Kidney glomerular epithelial cell (primary cell): ENCODE measurements at regions not wholly inside any gene's neighbourhood (a gene's known extent, or its start where the extent isn't known, plus 50 kb on each side); places are given as distances from the start of the nearest gene placed in this dataset.

Source experiments
- DNase-seq: peaks from one replicate; lab custom pipeline; 2025; lab: John Stamatoyannopoulos, UW

DNA sequence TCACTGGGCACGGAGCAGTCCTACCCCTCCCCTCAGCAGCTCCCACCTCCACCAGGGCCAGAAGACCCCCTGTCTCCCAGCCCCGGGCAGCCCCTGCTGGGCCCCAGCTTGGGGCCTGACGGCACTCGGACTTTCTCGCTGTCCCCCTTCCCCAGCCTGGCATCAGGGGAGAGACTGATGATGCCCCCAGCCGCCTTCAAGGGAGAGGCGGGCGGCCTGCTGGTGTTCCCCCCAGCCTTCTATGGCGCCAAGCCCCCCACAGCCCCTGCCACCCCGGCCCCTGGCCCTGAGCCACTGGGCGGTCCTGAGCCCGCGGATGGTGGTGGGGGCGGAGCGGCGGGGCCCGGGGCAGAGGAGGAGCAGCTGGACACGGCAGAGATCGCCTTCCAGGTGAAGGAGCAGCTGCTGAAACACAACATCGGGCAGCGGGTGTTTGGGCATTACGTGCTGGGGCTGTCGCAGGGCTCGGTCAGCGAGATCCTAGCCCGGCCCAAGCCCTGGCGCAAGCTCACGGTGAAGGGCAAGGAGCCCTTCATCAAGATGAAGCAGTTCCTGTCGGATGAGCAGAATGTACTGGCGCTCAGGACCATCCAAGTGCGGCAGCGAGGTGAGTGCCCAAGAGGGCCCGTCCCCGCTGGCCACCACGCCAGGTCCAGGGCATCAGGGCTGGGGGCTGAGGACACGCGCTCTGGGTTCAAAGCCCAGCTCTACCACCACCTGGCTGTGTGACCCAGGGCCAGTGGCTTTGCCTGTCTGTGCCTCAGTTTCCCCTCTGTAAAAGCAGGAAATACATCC is 58.6 kb downstream of the PHETA1 start:
- no peak for DNase-seq

DNA sequence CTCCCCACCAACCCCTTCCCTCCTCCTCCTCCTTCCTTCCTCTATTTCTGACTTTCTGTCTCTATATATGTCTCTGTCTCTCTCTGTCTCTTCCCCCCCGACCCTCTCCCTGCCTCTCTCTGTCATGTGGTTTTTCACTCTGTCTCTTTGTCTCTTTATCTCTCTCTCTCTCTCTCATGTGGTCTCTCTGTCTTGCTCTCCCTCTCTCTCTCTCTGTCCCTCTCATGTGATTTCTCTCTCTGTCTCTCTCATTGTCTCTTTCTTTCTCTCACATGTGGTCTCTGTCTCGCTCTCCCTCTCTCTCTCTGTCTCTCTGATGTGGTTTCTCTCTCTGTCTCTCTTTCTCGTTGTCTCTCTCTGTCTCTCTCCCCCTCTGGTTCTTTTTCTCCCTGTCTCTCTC is 59.3 kb downstream of the PHETA1 start:
- DNase-seq: no peak

DNA sequence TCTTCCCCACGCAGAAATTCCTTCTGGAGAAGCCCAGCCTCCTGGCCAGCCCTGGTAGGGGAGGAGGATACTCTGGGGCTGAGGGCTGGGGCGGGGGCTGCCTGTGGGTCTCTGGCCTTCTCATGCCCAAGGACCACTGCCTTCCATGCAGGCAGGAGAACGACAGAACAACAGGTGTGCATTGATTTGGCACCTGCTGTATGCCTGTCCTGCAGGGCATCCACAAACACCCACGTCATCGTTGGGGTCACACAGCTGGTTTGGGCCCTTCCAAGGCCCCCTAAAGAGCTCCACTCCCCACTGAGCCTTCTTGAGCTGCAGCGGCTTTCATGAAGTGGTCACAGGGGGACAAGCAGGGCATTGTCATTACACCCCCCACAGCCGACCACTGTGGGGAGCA is 60.4 kb downstream of the PHETA1 start:
- no peak for DNase-seq

DNA sequence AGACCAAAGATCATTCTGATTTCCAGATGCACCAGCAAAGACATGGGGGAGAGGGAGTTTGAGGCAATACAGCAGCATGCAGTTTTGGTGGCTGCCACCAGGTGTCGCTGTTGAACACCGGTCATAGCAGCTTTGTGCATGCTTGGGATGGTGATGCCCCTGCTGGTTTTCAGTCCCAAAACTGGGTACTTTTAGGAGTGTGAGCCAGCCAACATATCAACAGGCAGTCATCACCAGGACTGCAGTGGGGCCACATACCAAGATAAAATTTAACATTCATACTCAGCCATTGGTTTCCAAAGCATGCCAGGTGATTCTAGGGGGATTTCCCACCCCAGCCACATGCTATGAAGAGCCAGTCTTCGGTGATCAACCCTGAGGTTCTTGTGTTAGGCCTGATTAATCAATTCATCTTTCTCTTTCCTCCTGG is 64.2 kb downstream of the PHETA1 start:
- DNase-seq: no peak

DNA sequence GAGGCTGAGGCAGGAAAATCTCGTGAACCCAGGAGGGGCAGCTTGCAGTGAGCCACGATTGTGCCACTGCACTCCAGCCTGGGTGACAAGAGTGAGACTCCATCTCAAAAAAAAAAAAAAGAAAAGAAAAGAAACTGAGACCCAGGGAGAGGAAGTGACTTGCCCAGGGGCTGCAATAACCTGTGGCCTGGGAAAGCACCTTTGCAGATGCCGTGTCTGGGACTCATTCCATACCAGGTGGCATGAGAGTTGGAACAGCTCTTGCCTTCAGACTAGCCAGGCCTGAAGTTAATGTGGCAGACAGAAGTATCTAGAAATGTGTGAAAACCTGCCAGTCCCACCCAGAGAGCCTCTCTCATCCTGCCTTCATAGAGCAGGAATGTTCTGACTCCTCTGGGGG is 65.4 kb downstream of the PHETA1 start:
- DNase-seq: no peak

DNA sequence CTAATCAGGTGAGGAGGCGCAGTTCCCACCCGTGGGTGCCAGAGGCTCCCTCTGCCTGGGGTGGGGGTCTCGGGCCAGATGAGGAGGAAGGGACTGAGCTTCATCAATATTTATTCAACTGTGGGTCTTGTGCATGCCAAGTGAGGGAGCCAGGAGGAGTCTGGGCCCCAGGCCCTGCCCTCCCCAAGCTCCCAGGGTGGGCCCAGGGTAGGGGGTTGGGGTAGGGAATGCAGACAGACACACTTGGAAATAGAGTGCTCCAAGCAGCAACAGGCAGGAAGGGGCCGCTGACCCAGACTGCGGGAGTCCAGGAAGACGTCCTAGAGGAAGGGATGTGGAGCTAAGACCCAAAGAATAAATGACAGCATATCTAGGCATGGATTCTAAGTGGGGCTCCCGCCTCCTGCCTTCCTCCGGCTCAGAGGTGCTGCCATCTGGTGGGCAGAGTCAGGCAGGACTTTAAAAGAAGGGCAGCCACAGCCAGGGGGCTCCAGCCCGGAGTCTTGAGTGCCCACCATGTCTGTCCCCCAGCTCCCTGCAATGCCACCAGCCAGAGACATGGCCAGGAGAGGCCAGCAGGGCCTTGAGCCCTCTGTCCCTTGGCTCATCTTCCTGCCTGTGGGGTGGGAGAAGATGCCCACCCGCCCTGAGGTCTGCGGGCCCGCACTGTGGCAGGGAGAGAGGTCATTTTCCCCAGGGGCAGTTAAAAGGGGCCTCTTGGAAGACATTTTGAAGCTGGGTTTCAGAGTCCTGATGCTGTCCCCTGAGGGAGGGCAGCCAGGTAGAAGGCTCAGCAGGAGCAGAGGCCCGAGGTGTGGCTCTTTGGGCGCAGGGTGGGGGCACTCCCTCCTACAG is 70.1 kb downstream of the PHETA1 start:
- DNase-seq: no peak

DNA sequence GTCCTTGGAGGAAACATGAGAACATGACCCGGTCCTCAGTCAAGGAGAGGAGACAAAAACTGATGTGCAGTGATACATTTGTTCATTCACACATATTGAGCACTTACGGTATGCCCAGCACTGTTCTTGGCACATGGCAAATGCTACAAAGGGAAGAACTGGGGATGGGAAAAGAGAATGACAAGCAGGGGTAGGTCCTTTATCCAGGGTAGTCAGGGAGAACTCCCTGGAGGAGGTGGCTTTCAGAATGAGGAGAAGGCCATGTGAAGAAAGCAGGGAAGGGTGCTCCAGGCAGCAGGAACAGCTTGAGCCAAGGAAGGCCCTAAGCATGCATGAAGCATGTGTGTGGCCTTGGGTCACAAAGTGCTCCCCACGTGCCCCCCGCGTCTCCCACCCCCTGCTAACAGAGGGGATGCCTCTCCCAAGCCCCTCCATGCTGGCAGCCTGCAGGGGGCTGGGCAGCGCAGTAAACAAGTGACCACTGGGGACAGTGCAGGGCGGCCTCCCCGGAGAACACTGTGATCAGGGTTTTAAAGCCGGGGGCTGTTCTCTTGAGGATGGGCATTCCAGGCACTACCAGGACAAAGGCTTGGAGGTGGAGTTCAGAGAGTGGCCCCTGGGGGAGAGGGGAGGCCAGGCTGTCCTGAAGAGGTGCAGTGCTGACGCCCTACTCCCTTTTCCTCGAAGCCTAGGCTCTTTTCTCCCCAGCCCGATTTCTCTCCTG is 71.0 kb downstream of the PHETA1 start:
- DNase-seq: no peak

DNA sequence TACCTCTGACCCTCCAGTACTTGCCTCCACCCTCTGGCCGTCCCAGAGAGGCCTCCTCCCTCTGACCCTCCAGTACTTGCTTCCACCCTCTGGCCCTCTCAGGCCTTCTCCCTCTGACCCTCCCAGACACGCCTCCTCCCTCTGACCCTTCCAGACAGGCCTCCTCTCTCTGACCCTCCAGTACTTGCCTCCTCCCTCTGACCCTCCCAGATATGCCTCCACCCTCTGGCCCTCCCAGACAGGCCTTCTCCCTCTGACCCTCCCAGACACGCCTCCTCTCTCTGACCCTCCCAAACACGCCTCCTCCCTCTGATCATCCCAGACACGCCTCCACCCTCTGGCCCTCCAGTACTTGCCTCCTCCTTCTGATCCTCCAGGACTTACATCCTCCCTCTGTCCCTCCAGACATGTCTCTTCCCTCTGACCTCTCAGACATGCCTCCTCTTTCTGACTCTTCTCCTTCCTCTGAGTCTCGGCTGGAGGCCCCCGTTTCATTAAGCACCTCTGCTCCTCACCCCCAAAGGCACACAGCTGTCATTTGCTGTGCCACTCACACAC is 71.9 kb downstream of the PHETA1 start:
- DNase-seq: no peak

DNA sequence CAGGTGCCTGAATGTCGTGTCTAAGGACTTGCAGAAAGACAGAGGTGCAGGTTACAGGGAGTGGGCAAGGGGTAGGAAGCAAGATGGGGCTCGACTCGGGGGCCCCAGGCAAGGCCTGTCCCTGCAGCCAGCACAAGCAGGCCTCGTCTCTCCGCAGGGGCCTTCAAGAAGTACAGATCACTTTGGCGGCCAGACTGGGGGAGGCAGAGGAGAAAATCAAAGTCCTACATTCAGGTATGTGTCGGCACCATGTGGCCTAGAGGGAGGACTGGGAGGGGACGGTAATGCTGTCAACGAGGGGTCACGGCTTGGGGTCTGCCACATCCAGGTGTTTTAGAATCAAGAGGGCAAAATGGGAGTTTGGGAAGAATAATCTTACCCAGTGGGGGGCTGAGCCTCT is 73.7 kb downstream of the PHETA1 start:
- DNase-seq: no peak

DNA sequence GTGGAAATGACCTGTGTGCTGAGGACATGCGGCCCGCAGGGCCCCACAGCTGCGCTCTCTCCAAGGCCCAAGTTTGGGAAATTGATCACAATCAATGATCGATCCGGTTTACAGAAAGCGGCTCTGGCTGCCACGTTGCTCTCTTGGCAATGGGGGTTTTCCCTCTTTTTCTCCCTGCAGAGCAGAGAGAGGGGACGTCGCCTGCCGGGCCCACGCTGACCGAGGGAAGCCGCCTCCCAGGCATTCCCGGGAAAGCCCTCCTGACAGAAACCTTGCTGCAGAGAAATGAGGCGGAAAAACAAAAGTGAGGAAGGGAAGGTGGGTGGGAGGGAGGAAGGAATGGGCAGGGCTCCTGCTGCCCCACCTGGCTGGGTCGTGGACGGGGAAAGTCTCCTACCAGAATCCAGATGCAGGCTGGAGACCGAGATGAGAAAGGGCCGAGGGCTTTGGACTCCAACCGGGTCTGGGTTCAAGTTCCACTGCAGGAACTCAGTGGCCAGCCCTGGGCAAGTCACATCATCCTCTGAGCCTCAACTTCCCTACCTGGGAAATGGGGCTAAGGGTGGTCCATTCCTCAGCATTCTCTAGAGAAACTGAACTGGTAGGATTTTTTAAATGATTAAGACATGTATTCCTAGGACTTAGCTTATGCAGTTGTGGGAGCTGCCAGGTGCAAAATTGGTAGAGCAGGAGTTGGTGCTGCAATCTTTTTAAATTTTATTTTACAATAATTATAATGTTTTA is 75.5 kb downstream of the PHETA1 start:
- no peak for DNase-seq

DNA sequence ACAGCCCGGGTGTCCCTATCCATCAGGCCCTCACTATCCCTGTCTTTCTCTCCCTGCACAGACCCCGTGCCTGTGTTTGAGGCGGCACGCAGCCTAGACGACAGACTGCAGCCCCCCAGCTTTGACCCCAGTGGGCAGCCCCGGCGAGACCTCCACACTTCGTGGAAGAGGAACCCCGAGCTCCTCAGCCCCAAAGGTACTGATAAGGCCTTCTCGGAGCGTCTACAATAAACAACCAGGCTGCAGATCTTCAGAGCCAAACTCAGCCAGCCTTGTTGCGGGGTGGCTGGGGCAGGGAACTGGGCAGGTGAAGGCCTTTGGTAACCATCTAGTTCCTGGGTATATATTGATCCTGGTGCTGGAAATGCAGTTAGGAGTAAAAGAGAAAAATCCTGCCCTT is 77.5 kb downstream of the PHETA1 start:
- no peak for DNase-seq

DNA sequence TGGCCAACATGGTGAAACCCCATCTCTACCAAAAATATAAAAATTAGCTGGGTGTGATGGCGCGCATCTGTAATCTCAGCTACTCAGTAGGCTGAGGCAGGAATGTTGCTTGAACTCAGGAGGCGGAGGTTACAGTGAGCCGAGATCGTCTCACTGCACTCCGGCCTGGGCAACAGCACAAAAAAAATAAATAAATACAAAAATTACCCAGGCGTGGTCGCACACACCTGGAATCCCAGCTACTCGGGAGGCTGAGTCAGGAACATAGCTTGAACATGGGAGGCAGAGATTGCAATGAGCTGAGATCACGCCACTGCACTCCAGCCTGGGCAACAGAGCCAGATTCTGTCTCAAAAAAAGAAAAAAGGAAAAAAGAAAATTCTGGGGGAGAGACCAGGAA is 80.1 kb downstream of the PHETA1 start:
- peak; percentile 0 for DNase-seq

DNA sequence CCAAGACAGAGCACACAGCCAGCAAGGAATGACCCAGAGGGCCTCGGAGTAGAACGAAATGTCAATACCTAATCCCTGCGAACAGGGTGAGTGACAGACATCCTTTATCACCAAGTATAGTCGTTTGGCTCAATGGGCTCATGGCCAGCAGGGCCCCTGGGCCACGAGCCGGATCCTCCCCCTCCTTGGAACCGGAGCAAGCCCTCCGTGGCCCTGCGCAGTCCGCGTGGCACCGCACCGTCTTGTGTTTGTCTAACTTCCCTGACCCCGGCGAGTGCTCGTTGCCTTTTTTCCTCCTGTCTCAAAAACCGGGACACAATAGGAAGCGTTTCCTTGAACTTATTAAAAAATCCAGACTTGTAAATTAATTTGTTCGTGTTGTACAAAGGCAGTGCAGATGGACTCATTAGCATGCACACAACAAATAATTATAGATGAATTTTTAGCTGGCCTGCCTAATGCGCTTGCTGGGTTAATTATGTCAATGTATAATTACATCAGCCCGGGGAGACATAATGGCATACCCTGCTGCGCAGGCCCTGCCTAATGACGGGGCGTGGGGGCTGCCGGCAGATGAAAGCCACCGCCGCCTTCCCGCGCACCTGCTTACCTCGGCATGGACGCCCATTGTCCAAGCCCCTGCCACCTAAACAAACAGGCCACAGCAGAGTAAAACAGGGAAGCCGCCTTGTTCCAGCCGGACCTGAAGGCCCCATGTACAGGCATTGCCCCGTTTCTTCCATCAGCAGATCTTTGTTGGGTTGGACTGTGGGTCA is 81.6 kb downstream of the PHETA1 start:
- no peak for DNase-seq

DNA sequence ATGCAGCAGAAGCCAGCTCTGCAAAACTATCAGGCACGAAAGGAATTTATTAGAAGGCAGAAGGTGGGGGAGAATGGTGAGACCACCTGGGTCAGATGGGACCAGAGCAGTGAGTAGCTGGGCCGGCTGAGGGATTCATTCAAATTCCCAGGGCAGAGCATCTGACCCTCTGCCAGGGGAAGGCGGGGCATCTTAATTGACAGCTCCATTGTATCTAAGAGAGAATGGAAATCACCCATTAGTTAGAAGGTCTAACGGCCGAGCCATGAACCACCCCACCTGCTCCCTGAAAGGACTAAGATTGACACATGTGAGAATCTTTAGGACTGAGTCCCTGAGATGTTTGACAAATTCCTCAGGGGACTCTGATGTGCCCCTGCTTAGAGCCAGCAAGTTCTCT is 83.7 kb downstream of the PHETA1 start:
- DNase-seq: no peak

DNA sequence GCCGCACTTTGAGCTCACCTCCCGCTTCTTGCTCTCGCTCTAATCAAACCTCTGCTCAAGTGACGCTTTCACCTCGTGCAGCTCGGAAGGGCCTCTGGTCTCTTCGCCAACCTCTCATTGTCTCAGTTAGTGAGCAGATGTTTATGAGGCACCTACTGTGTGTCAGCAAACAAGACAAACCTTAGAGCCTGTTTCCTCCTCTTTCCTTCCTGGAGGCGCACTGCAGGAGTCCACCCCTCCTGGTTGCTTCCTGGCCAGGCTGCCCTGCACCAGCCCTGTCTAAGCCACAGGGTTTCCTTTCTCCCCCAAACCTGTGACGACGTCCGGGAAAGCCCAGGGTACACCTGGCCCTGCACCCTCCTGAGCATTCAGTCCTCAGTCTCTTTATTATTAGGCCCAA is 84.2 kb downstream of the PHETA1 start:
- no peak for DNase-seq

DNA sequence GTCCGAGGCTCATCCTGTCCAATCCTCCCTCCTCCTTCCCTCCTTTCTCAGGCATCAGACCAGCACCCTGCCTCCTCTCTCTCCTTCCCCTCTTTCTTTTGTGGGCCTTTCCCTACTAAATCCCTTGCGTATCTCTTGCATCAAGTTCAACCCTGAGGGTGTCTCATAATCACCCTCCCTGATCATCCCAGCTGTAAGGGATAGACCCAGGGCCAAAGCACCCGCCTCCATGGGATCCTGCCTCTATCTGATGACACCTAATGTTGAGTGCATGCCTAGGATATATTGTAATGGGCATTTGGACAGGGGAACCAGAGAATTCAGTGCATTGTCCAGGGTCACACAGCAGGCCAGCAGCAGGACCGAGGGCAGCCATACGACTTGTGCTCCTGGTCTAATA is 84.9 kb downstream of the PHETA1 start:
- DNase-seq: no peak

DNA sequence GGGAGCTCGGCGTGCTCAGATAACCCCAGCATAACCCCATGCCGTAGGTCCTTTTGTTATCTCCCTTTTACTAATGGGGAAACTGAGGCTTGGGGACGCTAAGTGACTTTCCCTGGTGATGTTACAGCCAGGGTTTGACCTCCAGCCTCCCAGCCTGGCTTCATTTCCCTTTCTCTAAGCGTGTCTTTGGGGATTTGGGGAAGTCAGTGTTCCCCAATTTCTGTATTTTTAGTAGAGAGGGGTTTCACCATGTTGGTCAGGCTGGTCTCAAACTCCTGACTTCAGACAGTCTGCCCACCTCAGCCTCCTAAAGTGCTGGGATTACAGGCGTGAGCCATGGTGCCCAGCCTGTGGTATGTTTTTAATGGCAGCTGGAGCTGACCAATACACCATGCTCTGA is 85.4 kb downstream of the PHETA1 start:
- DNase-seq: no peak

DNA sequence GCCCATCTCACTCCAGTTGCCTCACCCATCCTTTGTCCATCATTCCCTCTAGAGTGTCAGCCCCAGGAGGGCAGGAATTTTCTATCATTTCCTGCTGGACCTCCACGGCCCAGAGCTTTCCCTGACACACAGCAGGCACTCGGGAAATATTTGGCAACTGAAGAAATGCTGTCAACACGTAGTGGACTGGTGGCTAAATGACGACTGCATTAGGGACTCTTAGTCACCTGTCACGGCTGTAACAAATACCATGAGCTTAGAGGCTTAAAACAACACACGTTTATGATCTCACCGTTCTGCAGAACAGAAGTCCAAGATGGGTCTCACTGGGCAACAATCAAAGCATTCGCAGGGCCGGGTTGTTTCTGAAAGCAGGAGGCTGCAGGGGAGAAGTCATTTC is 91.3 kb downstream of the PHETA1 start:
- no peak for DNase-seq

DNA sequence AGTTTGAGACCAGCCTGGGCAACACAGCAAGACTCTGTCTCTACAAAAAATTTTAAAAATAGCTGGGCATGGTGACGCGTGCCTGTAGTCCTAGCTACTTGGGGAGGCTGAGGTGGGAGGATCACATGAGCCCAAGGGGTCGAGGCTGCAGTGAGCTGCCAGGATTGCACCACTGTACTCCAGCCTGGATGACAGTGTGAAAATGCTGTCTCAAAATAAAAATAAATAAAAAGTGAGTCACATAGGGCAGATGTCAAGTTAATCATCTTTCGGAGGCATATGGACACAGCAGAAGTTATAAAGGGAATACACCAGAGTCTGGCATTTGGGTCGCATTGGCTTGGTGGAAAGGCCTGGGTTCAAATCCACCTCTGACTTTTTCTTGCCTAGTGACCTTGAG is 92.7 kb downstream of the PHETA1 start:
- DNase-seq: peak; percentile 0

DNA sequence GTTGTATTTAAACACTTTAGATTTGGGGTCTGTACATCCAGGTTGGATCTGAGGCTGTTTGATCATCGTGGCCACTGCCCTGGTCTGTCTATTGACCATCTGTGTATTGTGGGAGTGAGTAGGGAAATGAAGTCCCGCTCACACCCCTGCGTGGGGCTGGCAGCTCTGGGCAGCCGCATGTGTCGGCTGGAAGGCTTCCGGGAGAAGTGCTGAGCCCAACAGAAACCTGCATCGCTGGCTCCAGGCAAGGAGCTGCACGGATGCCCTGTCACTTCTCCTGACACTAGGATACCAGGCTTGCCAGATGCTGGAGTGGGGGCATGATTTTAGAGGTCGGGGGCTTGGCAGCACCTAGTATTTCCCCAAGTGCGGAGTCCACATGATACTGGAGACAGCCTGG is 93.6 kb downstream of the PHETA1 start:
- DNase-seq: no peak

DNA sequence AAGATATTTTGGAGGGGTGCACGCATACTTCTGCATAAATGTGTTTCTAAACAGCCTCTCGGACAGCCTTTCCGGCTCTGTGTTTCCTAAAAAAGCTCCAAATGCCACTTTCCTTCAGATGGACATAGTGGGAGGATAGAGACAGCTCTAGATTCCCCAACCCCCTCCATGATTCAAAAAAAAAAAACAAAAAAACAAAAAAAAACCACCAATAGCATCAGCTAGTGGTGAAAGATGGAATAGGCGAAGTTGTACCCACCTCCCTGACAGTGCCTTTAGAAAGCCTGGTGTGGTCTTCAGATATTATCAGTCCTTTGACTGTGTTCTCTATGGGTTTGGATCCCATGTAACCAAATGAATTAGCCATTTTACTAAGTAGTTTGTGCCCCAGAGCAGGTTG is 94.1 kb downstream of the PHETA1 start:
- DNase-seq: no peak
